Panc1 (cell line): ENCODE measurements at regions not wholly inside any gene's neighbourhood (a gene's known extent, or its start where the extent isn't known, plus 50 kb on each side); places are given as distances from the start of the nearest gene placed in this dataset.

Experiments used
- CTCF ChIP-seq: fragments of 450-650 bp; IDR thresholded peaks from 2 replicates; pipeline ENCODE4 v1.5.1; 2017; ENCODE audit warnings: mild to moderate bottlenecking
- POLR2AphosphoS5 ChIP-seq: IDR thresholded peaks from 2 replicates; pipeline ENCODE4 v1.6.1; 2012; ENCODE audit warnings: mild to moderate bottlenecking, low read depth, low read length, moderate library complexity
- SIN3A ChIP-seq: IDR thresholded peaks from 2 replicates; pipeline ENCODE4 v1.6.1; 2012; ENCODE audit warnings: low read depth, mild to moderate bottlenecking, low read length, moderate library complexity, borderline replicate concordance; ENCODE audit not compliant: insufficient read depth
- TCF7L2 ChIP-seq: IDR thresholded peaks from 2 replicates; pipeline ENCODE4 v1.6.1; 2011; ENCODE audit warnings: mild to moderate bottlenecking, low read depth, low read length, inconsistent platforms
- TF ChIP-seq, protein P1 (sequence below), 2 experiments: IDR thresholded peaks; 2 replicates each; pipeline ENCODE4 v1.6.1; 2011 to 2012; ENCODE audit warnings: low read depth in 2 of 2, control low read depth in 1 of 2, low read length in 1 of 2, mild to moderate bottlenecking in 1 of 2, moderate library complexity in 1 of 2; ENCODE audit not compliant: insufficient read depth in 1 of 2

DNA sequence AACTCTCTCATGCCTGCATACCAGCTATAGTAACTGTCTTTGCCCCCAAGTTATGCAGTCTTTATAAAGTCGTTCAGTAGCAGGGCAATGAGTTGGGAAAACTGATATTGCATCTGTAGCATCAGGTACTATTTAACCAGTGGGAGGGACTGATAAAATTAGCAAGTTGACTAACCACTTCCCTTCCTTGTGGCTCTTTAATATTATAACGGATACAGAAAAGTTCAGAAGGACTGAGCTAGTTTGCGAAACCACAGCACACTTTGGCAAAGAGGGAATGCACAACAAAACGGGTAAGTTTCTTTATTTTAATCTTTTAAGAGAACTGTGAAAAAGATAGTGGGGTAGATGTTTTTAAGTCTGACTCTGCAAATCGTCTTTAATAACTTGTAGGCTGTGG is 205.3 kb upstream of the HDAC9 start:
- TF ChIP-seq POLR2AphosphoS5 (no peak), CTCF (no peak), TCF7L2 (no peak), SIN3A (no peak)
- TF ChIP-seq, protein P1, sequence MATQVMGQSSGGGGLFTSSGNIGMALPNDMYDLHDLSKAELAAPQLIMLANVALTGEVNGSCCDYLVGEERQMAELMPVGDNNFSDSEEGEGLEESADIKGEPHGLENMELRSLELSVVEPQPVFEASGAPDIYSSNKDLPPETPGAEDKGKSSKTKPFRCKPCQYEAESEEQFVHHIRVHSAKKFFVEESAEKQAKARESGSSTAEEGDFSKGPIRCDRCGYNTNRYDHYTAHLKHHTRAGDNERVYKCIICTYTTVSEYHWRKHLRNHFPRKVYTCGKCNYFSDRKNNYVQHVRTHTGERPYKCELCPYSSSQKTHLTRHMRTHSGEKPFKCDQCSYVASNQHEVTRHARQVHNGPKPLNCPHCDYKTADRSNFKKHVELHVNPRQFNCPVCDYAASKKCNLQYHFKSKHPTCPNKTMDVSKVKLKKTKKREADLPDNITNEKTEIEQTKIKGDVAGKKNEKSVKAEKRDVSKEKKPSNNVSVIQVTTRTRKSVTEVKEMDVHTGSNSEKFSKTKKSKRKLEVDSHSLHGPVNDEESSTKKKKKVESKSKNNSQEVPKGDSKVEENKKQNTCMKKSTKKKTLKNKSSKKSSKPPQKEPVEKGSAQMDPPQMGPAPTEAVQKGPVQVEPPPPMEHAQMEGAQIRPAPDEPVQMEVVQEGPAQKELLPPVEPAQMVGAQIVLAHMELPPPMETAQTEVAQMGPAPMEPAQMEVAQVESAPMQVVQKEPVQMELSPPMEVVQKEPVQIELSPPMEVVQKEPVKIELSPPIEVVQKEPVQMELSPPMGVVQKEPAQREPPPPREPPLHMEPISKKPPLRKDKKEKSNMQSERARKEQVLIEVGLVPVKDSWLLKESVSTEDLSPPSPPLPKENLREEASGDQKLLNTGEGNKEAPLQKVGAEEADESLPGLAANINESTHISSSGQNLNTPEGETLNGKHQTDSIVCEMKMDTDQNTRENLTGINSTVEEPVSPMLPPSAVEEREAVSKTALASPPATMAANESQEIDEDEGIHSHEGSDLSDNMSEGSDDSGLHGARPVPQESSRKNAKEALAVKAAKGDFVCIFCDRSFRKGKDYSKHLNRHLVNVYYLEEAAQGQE (IDR thresholded peaks at IDR 0.05; ENCODE audit: insufficient read depth in 1 of 2, low read depth in 2 of 2, low read length in 1 of 2) = no peak
